OCI-LY7 (cell line): ENCODE measurements at regions not wholly inside any gene's neighbourhood (a gene's known extent, or its start where the extent isn't known, plus 50 kb on each side); places are given as distances from the start of the nearest gene placed in this dataset.

Experiments used
- BruUV-seq: library from RNA; stranded (reverse); fragments of 400-500 nt; replicated peaks from 2 replicates; lab custom pipeline; 2021; lab: Mats Ljungman, UMichigan
- CTCF ChIA-PET: fragments of 300-600 bp; sonication (Branson Sonifier 250); formaldehyde crosslinking; loops from one replicate; lab custom pipeline; 2022; ENCODE audit warnings: antibody characterized with exemption; ENCODE audit not compliant: unreplicated experiment; lab: Charles Lee
- POLR2A ChIA-PET: fragments of 300-600 bp; sonication (Branson Sonifier 250); formaldehyde crosslinking; loops from one replicate; lab custom pipeline; 2022; ENCODE audit warnings: antibody characterized with exemption; lab: Charles Lee
- DNase-seq: peaks from one replicate; pipeline ENCODE4 v3.0.0-alpha.2; 2015; ENCODE audit warnings: low spot score
- H2AFZ ChIP-seq: fragments of 200-600 bp; sonication (generic), shearing (Covaris generic); 2 replicates; pipeline ENCODE4 v1.6.1; 2014; ENCODE audit warnings: mild to moderate bottlenecking, antibody characterized with exemption, low read length, moderate library complexity
- H3K27ac ChIP-seq: fragments of 200-600 bp; sonication (generic); 2 replicates; pipeline ENCODE4 v1.5.1; 2014; ENCODE audit warnings: mixed run types, low read depth, mild to moderate bottlenecking, moderate library complexity, low read length, inconsistent platforms; ENCODE audit not compliant: poor library complexity, severe bottlenecking
- H3K36me3 ChIP-seq: fragments of 200-600 bp; sonication (generic); 2 replicates; pipeline ENCODE4 v1.6.1; 2014; ENCODE audit warnings: mild to moderate bottlenecking, antibody characterized with exemption, low read length, moderate library complexity, mixed read lengths; ENCODE audit not compliant: insufficient read depth
- H3K4me1 ChIP-seq: fragments of 200-600 bp; sonication (generic); 2 replicates; pipeline ENCODE4 v1.5.1; 2014; ENCODE audit warnings: mild to moderate bottlenecking, low read length; ENCODE audit not compliant: insufficient read depth, poor library complexity, severe bottlenecking
- H3K4me2 ChIP-seq: fragments of 200-600 bp; sonication (generic); 2 replicates; pipeline ENCODE4 v1.6.1; 2014; ENCODE audit warnings: mild to moderate bottlenecking, low read length
- H3K4me3 ChIP-seq: fragments of 200-600 bp; sonication (generic); 2 replicates; pipeline ENCODE4 v1.5.1; 2014; ENCODE audit warnings: mild to moderate bottlenecking, low read depth, low read length; ENCODE audit not compliant: poor library complexity, severe bottlenecking
- H3K79me2 ChIP-seq: fragments of 200-600 bp; sonication (generic); 2 replicates; pipeline ENCODE4 v1.6.1; 2016; ENCODE audit warnings: low read depth, mild to moderate bottlenecking, low read length, moderate library complexity, mixed read lengths; ENCODE audit not compliant: insufficient read depth
- H3K9me2 ChIP-seq: fragments of 200-600 bp; sonication (generic); 2 replicates; pipeline ENCODE4 v1.6.1; 2016; ENCODE audit warnings: mild to moderate bottlenecking, low read length, mixed read lengths; ENCODE audit not compliant: insufficient read depth
- H3K9me3 ChIP-seq: fragments of 200-600 bp; sonication (generic); 2 replicates; pipeline ENCODE4 v1.6.1; 2014; ENCODE audit warnings: mild to moderate bottlenecking, mixed run types, low read length, mixed read lengths
- H4K20me1 ChIP-seq: fragments of 200-600 bp; sonication (generic); 2 replicates; pipeline ENCODE4 v1.6.1; 2014; ENCODE audit warnings: mild to moderate bottlenecking, antibody characterized with exemption, low read length, moderate library complexity, mixed read lengths; ENCODE audit not compliant: insufficient read depth
- CTCF ChIP-seq: fragments of 200-600 bp; sonication (generic); conservative IDR thresholded peaks from 2 replicates; pipeline ENCODE4 v1.5.1; 2014; ENCODE audit warnings: mild to moderate bottlenecking, antibody characterized with exemption, low read length, moderate library complexity, mixed read lengths
- EZH2phosphoT487 ChIP-seq: fragments of 200-600 bp; sonication (generic); IDR thresholded peaks from 2 replicates; pipeline ENCODE4 v1.6.1; 2018; ENCODE audit warnings: low read depth, borderline replicate concordance, mild to moderate bottlenecking, mixed run types, antibody characterized with exemption, low read length, moderate library complexity, mixed read lengths
- intact Hi-C: fragments of 100-400 bp; cut with micrococcal nuclease; formaldehyde crosslinking; loops from one replicate; pipeline ENCODE4 v1.10.0; 2022; ENCODE audit not compliant: unreplicated experiment

GRCh38 chr4:130825284-130825683 lies 1729.3 kb downstream of the C4orf33 start:
- intact Hi-C loops: no loop called here
- Histone ChIP-seq H2AFZ (no peak overlapping the region), H3K4me1 (no peaks in the 10 kb centered on the region), H3K9me2 (no peaks in the 10 kb centered on the region), H3K79me2 (no peaks in the 10 kb centered on the region), H3K27ac (no peak overlapping the region), H3K4me2 (no peak overlapping the region), H3K4me3 (no peak overlapping the region), H3K9me3 (no peaks in the 10 kb centered on the region), H4K20me1 (no peaks in the 10 kb centered on the region), H3K36me3 (no peaks in the 10 kb centered on the region)
- no peak for DNase-seq
- TF ChIP-seq CTCF (no peak), EZH2phosphoT487 (no peak)
- no TSS peak for BruUV-seq
- ChIA-PET CTCF (no interaction called here), POLR2A (no interaction called here)

GRCh38 chr4:130850019-130850524 lies 1754.1 kb downstream of the C4orf33 start:
- ChIA-PET CTCF (no interaction called here), POLR2A (interaction anchor here (0.6 kb wide), 2 partner anchors 1722 to 1828 kb away, joined by 3 read pairs; no protein-coding TSS in a partner anchor)
- Histone ChIP-seq H3K4me3 (no peak overlapping the region), H3K9me3 (no peaks in the 10 kb centered on the region), H3K36me3 (no peaks in the 10 kb centered on the region), H3K79me2 (no peaks in the 10 kb centered on the region), H3K27ac (no peak overlapping the region), H3K4me2 (no peak overlapping the region), H4K20me1 (no peaks in the 10 kb centered on the region), H3K4me1 (no peaks in the 10 kb centered on the region), H3K9me2 (no peaks in the 10 kb centered on the region), H2AFZ (no peak overlapping the region)
- intact Hi-C loops: no loop called here
- no TSS peak for BruUV-seq
- no peak for DNase-seq
- TF ChIP-seq EZH2phosphoT487: no peak
- no peak for TF ChIP-seq CTCF

- Histone ChIP-seq H3K9me2 (no peaks in the 10 kb centered on the region), H3K4me1 (no peaks in the 10 kb centered on the region), H3K9me3 (no peaks in the 10 kb centered on the region), H3K4me2 (no peak overlapping the region), H3K4me3 (no peak overlapping the region), H4K20me1 (no peaks in the 10 kb centered on the region), H3K36me3 (no peaks in the 10 kb centered on the region), H2AFZ (no peak overlapping the region), H3K79me2 (no peaks in the 10 kb centered on the region), H3K27ac (no peak overlapping the region)
- intact Hi-C loops: no loop called here
- CTCF ChIA-PET: no interaction called here
- TF ChIP-seq CTCF (no peak), EZH2phosphoT487 (no peak)
- POLR2A ChIA-PET: no interaction called here
- no TSS peak for BruUV-seq
- no peak for DNase-seq
Measured at GRCh38 chr4:130851107-130851506, 1755.2 kb downstream of the C4orf33 start.
